ENCODE measurements at regions not wholly inside any gene's neighbourhood (a gene's known extent, or its start where the extent isn't known, plus 50 kb on each side); places are given as distances from the start of the nearest gene placed in this dataset.

- TF ChIP-seq, protein P1, sequence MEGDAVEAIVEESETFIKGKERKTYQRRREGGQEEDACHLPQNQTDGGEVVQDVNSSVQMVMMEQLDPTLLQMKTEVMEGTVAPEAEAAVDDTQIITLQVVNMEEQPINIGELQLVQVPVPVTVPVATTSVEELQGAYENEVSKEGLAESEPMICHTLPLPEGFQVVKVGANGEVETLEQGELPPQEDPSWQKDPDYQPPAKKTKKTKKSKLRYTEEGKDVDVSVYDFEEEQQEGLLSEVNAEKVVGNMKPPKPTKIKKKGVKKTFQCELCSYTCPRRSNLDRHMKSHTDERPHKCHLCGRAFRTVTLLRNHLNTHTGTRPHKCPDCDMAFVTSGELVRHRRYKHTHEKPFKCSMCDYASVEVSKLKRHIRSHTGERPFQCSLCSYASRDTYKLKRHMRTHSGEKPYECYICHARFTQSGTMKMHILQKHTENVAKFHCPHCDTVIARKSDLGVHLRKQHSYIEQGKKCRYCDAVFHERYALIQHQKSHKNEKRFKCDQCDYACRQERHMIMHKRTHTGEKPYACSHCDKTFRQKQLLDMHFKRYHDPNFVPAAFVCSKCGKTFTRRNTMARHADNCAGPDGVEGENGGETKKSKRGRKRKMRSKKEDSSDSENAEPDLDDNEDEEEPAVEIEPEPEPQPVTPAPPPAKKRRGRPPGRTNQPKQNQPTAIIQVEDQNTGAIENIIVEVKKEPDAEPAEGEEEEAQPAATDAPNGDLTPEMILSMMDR (IDR thresholded peaks at IDR 0.05) = no peak
- TF ChIP-seq EZH2 (IDR thresholded peaks at IDR 0.05; ENCODE audit: borderline replicate concordance, insufficient read depth, low read depth, low read length, poor library complexity, severe bottlenecking) = no peak
Measured at GRCh38 chr15:36294359-36294758, 285.1 kb upstream of the CDIN1 start.
